ENCODE measurements at regions not wholly inside any gene's neighbourhood (a gene's known extent, or its start where the extent isn't known, plus 50 kb on each side); places are given as distances from the start of the nearest gene placed in this dataset.

DNA sequence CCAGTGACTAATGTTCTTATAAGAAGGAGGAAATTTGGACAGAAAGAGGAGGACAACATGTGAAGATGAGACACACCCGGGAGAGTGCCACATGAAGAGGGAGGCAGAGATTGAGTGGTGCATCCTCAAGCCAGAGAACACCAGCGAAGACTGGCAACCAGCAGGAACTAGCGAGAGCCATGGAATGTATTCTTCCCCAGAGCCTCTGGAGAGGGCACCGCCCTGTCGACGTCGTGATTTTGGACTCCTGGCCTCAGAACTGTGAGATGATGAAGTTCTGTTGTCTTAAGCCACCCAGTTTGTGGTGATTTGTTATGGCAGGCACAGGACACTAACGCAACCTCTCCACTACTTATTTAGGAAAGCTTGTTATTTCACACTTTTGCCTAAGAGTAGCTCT, 196.0 kb upstream of the TLL1 start:
- Mint-ChIP-seq H3K4me3 (no peak overlapping the region), H3K9me3 (no peaks in the 10 kb centered on the region), H3K36me3 (ENCODE audit: low read depth) (no peaks in the 10 kb centered on the region), H3K4me1 (peaks cover 5% of the 10 kb centered on the region), H3K27me3 (ENCODE audit: low read depth) (no peaks in the 10 kb centered on the region), H3K27ac (no peak overlapping the region)
- TF ChIP-seq CTCF (IDR thresholded peaks at IDR 0.05; ENCODE audit: unreplicated experiment in 3 of 3), result no peak

- H3K9me3 Mint-ChIP-seq, result no peaks in the 10 kb centered on the region
- no peaks in the 10 kb centered on the region for H3K27me3 Mint-ChIP-seq (ENCODE audit: low read depth)
- H3K4me3 Mint-ChIP-seq, result no peak overlapping the region
- no peak for TF ChIP-seq CTCF (IDR thresholded peaks at IDR 0.05; ENCODE audit: unreplicated experiment in 3 of 3)
- no peaks in the 10 kb centered on the region for H3K36me3 Mint-ChIP-seq (ENCODE audit: low read depth)
- H3K27ac Mint-ChIP-seq, result no peak overlapping the region
- H3K4me1 Mint-ChIP-seq, result peaks cover 5% of the 10 kb centered on the region
Measured at GRCh38 chr4:165678236-165678935, 194.7 kb upstream of the TLL1 start.

DNA sequence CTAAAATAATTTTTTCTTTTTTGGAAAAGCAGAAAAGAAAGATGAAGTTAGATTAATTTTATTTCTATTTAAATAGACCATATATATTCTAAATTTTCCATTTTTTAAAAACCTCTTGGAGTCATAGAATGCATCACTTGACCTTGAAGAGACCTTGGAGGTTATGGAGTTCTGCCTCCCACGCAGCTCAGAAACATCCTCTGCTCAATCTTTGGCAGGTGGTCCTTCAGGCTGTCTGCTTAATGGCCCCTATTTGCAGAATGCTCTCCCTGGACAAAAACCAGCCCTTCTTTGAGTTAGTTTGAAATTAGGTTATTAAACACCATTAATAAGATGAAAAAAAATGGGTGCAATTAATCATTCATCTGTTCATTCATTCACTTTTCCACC, 194.1 kb upstream of the TLL1 start:
- Mint-ChIP-seq H3K9me3 (no peaks in the 10 kb centered on the region), H3K27ac (no peak overlapping the region), H3K36me3 (ENCODE audit: low read depth) (no peaks in the 10 kb centered on the region), H3K4me3 (no peak overlapping the region), H3K4me1 (peaks cover 5% of the 10 kb centered on the region), H3K27me3 (ENCODE audit: low read depth) (no peaks in the 10 kb centered on the region)
- TF ChIP-seq CTCF (IDR thresholded peaks at IDR 0.05; ENCODE audit: unreplicated experiment in 3 of 3), result no peak

GRCh38 chr4:165680821-165681220, 192.2 kb upstream of the TLL1 start:
- Mint-ChIP-seq H3K36me3 (ENCODE audit: low read depth) (no peaks in the 10 kb centered on the region), H3K27ac (no peak overlapping the region), H3K4me3 (no peak overlapping the region), H3K9me3 (no peaks in the 10 kb centered on the region), H3K27me3 (ENCODE audit: low read depth) (no peaks in the 10 kb centered on the region), H3K4me1 (peaks cover 5% of the 10 kb centered on the region)
- TF ChIP-seq CTCF (IDR thresholded peaks at IDR 0.05; ENCODE audit: unreplicated experiment in 3 of 3), result no peak

GRCh38 chr4:165682611-165683010, 190.4 kb upstream of the TLL1 start:
- H3K27me3 Mint-ChIP-seq (ENCODE audit: low read depth), result no peaks in the 10 kb centered on the region
- H3K36me3 Mint-ChIP-seq (ENCODE audit: low read depth), result no peaks in the 10 kb centered on the region
- no peaks in the 10 kb centered on the region for H3K9me3 Mint-ChIP-seq
- H3K4me1 Mint-ChIP-seq, result peaks cover 6% of the 10 kb centered on the region
- TF ChIP-seq CTCF (IDR thresholded peaks at IDR 0.05; ENCODE audit: unreplicated experiment in 3 of 3), result no peak
- no peak overlapping the region for H3K4me3 Mint-ChIP-seq
- H3K27ac Mint-ChIP-seq, result no peak overlapping the region

DNA sequence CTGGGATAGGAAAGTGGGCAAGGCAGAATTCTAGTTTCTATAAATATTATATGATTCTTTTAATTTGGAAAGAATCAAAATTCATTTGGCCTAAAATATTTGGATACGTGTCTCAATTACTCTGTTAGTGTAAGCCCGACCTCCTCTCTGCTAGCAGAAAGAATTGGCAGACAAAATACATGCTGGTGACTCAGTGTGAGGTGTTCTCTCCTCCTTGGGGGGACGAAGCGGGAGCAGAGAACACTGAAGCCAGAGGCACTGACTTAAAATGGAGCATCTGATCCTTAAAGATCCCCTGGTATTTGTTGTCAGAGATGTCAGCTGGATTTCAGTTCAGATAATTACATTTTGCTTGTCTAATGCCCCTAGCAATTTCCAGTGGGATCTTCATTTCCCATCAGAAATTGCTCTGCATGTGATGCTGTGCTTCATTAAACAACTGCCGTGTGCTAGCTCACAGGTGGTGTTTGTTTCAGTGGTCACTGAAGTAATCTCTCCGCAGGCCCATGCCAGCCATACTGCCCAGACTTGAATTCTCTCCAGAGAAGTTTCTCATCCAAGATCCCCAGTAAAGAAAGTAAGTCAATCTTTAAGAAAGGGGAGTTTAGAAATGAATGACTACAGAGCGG, 188.7 kb upstream of the TLL1 start:
- no peaks in the 10 kb centered on the region for H3K36me3 Mint-ChIP-seq (ENCODE audit: low read depth)
- H3K27ac Mint-ChIP-seq, result no peak overlapping the region
- peaks cover 5% of the 10 kb centered on the region for H3K4me1 Mint-ChIP-seq
- H3K9me3 Mint-ChIP-seq, result no peaks in the 10 kb centered on the region
- H3K27me3 Mint-ChIP-seq (ENCODE audit: low read depth), result no peaks in the 10 kb centered on the region
- TF ChIP-seq CTCF (IDR thresholded peaks at IDR 0.05; ENCODE audit: unreplicated experiment in 3 of 3), result no peak
- no peak overlapping the region for H3K4me3 Mint-ChIP-seq
